Upper lobe of left lung (tissue), 4 donors: ENCODE measurements at regions not wholly inside any gene's neighbourhood (a gene's known extent, or its start where the extent isn't known, plus 50 kb on each side); places are given as distances from the start of the nearest gene placed in this dataset.

Experiments used
- EP300 ChIP-seq, 4 donors: sonication (generic); formaldehyde crosslinking; IDR thresholded peaks; one replicate each; pipeline ENCODE4 v1.5.1; 2017; ENCODE audit warnings: antibody characterized with exemption in 4 of 4, control low read depth in 2 of 4
- TF ChIP-seq, protein P1 (sequence below), 6 experiments: fragments of 450-650 bp in 4 of 6; fragments of 200-600 bp in 2 of 6; sonication (generic) in 2 of 6; IDR thresholded peaks; one replicate each; pipeline ENCODE4 v1.5.1; 2016 to 2019; ENCODE audit warnings: antibody characterized with exemption in 6 of 6

DNA sequence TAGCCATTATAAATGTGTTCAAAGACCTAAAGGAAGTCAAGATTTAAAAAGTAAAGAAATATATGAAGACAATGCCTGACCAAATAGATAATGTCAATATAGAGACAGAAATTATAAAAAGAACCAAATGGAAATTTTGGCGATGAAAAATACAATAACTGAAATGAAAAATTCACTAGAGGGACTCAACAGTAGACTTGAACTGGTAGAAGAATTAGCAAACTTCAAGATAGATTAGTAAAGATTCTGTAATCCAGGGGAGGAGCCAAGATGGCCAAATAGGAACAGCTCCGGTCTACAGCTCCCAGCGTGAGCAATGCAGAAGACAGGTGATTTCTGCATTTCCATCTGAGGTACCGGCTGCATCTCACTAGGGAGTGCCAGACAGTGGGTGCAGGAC lies 433.2 kb downstream of the HINT1 start:
- TF ChIP-seq, protein P1, sequence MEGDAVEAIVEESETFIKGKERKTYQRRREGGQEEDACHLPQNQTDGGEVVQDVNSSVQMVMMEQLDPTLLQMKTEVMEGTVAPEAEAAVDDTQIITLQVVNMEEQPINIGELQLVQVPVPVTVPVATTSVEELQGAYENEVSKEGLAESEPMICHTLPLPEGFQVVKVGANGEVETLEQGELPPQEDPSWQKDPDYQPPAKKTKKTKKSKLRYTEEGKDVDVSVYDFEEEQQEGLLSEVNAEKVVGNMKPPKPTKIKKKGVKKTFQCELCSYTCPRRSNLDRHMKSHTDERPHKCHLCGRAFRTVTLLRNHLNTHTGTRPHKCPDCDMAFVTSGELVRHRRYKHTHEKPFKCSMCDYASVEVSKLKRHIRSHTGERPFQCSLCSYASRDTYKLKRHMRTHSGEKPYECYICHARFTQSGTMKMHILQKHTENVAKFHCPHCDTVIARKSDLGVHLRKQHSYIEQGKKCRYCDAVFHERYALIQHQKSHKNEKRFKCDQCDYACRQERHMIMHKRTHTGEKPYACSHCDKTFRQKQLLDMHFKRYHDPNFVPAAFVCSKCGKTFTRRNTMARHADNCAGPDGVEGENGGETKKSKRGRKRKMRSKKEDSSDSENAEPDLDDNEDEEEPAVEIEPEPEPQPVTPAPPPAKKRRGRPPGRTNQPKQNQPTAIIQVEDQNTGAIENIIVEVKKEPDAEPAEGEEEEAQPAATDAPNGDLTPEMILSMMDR (IDR thresholded peaks at IDR 0.05): no peak
- no peak for TF ChIP-seq EP300 (IDR thresholded peaks at IDR 0.05)
